ENCODE measurements at regions not wholly inside any gene's neighbourhood (a gene's known extent, or its start where the extent isn't known, plus 50 kb on each side); places are given as distances from the start of the nearest gene placed in this dataset.

GRCh38 chr2:62319070-62319469 lies 123.2 kb downstream of the B3GNT2 start:
- H2AFZ ChIP-seq (replicated peaks) = no peak overlapping the region
- no peaks in the 10 kb centered on the region for H3K27me3 ChIP-seq
- H3K4me2 ChIP-seq = no peak overlapping the region
- H3K36me3 Mint-ChIP-seq = no peaks in the 10 kb centered on the region
- DNase-seq (ENCODE audit: low spot score) = no peak
- no peaks in the 10 kb centered on the region for H3K9me3 ChIP-seq (ENCODE audit: low read depth)
- H3K4me1 ChIP-seq = peaks cover 16% of the 10 kb centered on the region
- H3K27me3 Mint-ChIP-seq (ENCODE audit: insufficient read depth, low read depth) = peaks cover 3% of the 10 kb centered on the region
- H3K27ac ChIP-seq = no peak overlapping the region
- peaks cover 15% of the 10 kb centered on the region for H3F3A ChIP-seq (ENCODE audit: low read depth)
- H3K4me3 Mint-ChIP-seq = peak overlapping the region; percentile 16
- H3K9ac ChIP-seq = no peak overlapping the region
- H4K20me1 ChIP-seq (ENCODE audit: low read depth) = no peaks in the 10 kb centered on the region
- TF ChIP-seq EZH2phosphoT487 (IDR thresholded peaks at IDR 0.05) = no peak
- TF ChIP-seq CTCF (IDR thresholded peaks at IDR 0.05) = no peak
- TF ChIP-seq EZH2 (IDR thresholded peaks at IDR 0.05) = no peak
- H3K4me3 ChIP-seq = no peak overlapping the region
- no peaks in the 10 kb centered on the region for H3K9me3 Mint-ChIP-seq
- H3K4me1 Mint-ChIP-seq = peaks cover 29% of the 10 kb centered on the region
- peak overlapping the region; percentile 22 for H3K27ac Mint-ChIP-seq
- H3K36me3 ChIP-seq = no peaks in the 10 kb centered on the region
- no peaks in the 10 kb centered on the region for H3K79me2 ChIP-seq (ENCODE audit: low read depth)

GRCh38 chr2:62315476-62315875 lies 119.6 kb downstream of the B3GNT2 start:
- no peak for TF ChIP-seq EZH2phosphoT487 (IDR thresholded peaks at IDR 0.05)
- no peak for TF ChIP-seq EZH2 (IDR thresholded peaks at IDR 0.05)
- H3K27me3 ChIP-seq = no peaks in the 10 kb centered on the region
- H3K36me3 Mint-ChIP-seq = no peaks in the 10 kb centered on the region

GRCh38 chr2:62314291-62314690 lies 118.4 kb downstream of the B3GNT2 start:
- DNase-seq (ENCODE audit: low spot score) = no peak
- Histone ChIP-seq H3F3A (ENCODE audit: low read depth) (peaks cover 4% of the 10 kb centered on the region), H3K4me1 (peaks cover 9% of the 10 kb centered on the region), H2AFZ (replicated peaks) (no peak overlapping the region), H3K27me3 (no peaks in the 10 kb centered on the region), H3K9me3 (ENCODE audit: low read depth) (no peaks in the 10 kb centered on the region), H3K9ac (no peak overlapping the region), H3K4me2 (no peak overlapping the region), H3K27ac (no peak overlapping the region), H3K79me2 (ENCODE audit: low read depth) (no peaks in the 10 kb centered on the region), H4K20me1 (ENCODE audit: low read depth) (no peaks in the 10 kb centered on the region), H3K36me3 (no peaks in the 10 kb centered on the region), H3K4me3 (no peak overlapping the region)
- Mint-ChIP-seq H3K27me3 (ENCODE audit: insufficient read depth, low read depth) (peaks cover 3% of the 10 kb centered on the region), H3K4me3 (no peak overlapping the region), H3K27ac (no peak overlapping the region), H3K4me1 (peaks cover 18% of the 10 kb centered on the region), H3K9me3 (no peaks in the 10 kb centered on the region), H3K36me3 (no peaks in the 10 kb centered on the region)
- no peak for TF ChIP-seq EZH2phosphoT487 (IDR thresholded peaks at IDR 0.05)
- TF ChIP-seq EZH2 (IDR thresholded peaks at IDR 0.05) = no peak

More at GRCh38 chr2:62315476-62315875, 119.6 kb downstream of the B3GNT2 start:
- no peaks in the 10 kb centered on the region for H4K20me1 ChIP-seq (ENCODE audit: low read depth)
- no peak overlapping the region for H3K4me3 ChIP-seq
- no peak overlapping the region for H3K9ac ChIP-seq
- H3K79me2 ChIP-seq (ENCODE audit: low read depth) = no peaks in the 10 kb centered on the region
- peaks cover 3% of the 10 kb centered on the region for H3F3A ChIP-seq (ENCODE audit: low read depth)
- H2AFZ ChIP-seq (replicated peaks) = no peak overlapping the region
- Mint-ChIP-seq H3K4me1 (peaks cover 11% of the 10 kb centered on the region), H3K9me3 (no peaks in the 10 kb centered on the region), H3K27ac (no peak overlapping the region), H3K27me3 (ENCODE audit: insufficient read depth, low read depth) (no peaks in the 10 kb centered on the region), H3K4me3 (no peak overlapping the region)
- no peaks in the 10 kb centered on the region for H3K36me3 ChIP-seq
- H3K4me2 ChIP-seq = no peak overlapping the region
- peaks cover 3% of the 10 kb centered on the region for H3K4me1 ChIP-seq
- DNase-seq (ENCODE audit: low spot score) = no peak
- H3K27ac ChIP-seq = no peak overlapping the region
- no peaks in the 10 kb centered on the region for H3K9me3 ChIP-seq (ENCODE audit: low read depth)

GRCh38 chr2:62313449-62314227 lies 117.7 kb downstream of the B3GNT2 start:
- Histone ChIP-seq H3K27ac (no peak overlapping the region), H3F3A (ENCODE audit: low read depth) (peaks cover 7% of the 10 kb centered on the region), H4K20me1 (ENCODE audit: low read depth) (no peaks in the 10 kb centered on the region), H2AFZ (replicated peaks) (no peak overlapping the region), H3K4me3 (no peak overlapping the region), H3K79me2 (ENCODE audit: low read depth) (no peaks in the 10 kb centered on the region), H3K9me3 (ENCODE audit: low read depth) (no peaks in the 10 kb centered on the region), H3K9ac (no peak overlapping the region), H3K36me3 (no peaks in the 10 kb centered on the region), H3K27me3 (no peaks in the 10 kb centered on the region), H3K4me2 (no peak overlapping the region), H3K4me1 (peaks cover 12% of the 10 kb centered on the region)
- Mint-ChIP-seq H3K4me1 (peaks cover 19% of the 10 kb centered on the region), H3K4me3 (no peak overlapping the region), H3K9me3 (no peaks in the 10 kb centered on the region), H3K27me3 (ENCODE audit: insufficient read depth, low read depth) (peaks cover 3% of the 10 kb centered on the region), H3K27ac (no peak overlapping the region), H3K36me3 (no peaks in the 10 kb centered on the region)
- DNase-seq (ENCODE audit: low spot score) = no peak
- no peak for TF ChIP-seq CTCF (IDR thresholded peaks at IDR 0.05)
- TF ChIP-seq EZH2 (IDR thresholded peaks at IDR 0.05) = no peak
- TF ChIP-seq EZH2phosphoT487 (IDR thresholded peaks at IDR 0.05) = no peak
